GM21360 (cell line): ENCODE measurements at regions not wholly inside any gene's neighbourhood (a gene's known extent, or its start where the extent isn't known, plus 50 kb on each side); places are given as distances from the start of the nearest gene placed in this dataset.
"Not testable (repeated sequence)": the region's sequence is repeated elsewhere in the genome, so short reads cannot be mapped to it uniquely, and the experiment has no call there.

Experiments
- ATAC-seq: cut with Tn5 transposase; IDR thresholded peaks from one replicate; pipeline ENCODE4 v1.9.1; 2021; ENCODE audit warnings: mild to moderate bottlenecking, moderate library complexity; ENCODE audit not compliant: unreplicated experiment

DNA sequence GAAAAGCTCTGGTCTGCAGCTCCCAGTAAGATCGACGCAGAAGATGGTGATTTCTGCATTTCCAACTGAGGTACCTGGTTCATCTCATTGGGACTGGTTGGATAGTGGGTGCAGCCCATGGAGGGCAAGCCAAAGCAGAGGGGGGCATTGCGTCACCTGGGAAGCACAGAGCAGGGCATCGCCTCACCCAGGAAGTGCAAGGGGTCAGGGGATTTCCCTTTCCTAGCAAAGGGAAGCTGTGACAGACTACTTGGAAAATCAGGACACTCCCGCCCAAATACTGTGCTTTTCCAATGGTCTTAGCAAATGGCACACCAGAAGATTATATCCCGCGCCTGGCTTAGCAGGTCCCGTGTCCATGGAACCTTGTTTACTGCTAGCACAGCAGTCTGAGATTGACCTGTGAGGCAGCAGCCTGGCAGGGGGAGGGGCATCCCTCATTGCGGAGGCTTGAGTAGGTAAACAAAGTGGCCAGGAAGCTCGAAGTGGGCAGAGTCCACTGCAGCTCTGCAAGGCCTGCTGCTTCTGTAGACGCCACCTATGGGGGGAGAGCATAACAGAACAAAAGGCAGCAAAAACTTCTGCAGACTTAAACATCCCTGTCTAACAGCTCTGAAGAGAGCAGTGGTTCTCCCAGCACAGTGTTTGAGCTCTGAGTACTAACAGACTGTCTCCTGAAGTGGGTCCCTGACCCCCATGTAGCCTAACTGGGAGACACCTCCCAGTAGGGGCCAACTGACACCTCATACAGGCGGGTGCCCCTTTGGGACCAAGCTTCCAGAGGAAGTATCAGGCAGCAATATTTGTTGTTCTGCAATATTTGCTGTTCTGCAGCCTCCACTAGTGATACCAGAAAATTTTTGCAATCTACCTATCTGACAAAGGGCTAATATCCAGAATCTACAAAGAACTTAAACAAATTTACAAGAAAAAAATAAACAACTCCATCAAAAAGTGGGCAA lies 871.7 kb downstream of the IGSF11 start:
- not testable (repeated sequence) for ATAC-seq

DNA sequence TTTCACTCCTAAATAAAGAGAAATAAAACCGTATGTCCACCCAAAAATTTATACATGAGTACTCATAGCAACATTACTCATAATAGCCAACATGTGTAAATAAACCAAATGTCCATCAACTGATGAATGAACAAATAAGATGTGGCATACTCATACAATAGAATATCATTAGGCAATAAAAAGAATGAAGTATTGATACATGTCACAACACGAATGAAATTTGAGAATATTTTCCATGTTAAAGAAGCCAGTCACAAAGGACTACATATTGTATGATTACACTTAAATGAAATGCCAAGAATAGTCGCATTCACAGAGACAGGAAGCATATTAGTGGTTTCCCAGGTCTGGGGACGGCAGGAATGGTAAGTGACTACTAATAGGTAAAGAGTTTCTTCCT lies 869.2 kb downstream of the IGSF11 start:
- no peak for ATAC-seq

DNA sequence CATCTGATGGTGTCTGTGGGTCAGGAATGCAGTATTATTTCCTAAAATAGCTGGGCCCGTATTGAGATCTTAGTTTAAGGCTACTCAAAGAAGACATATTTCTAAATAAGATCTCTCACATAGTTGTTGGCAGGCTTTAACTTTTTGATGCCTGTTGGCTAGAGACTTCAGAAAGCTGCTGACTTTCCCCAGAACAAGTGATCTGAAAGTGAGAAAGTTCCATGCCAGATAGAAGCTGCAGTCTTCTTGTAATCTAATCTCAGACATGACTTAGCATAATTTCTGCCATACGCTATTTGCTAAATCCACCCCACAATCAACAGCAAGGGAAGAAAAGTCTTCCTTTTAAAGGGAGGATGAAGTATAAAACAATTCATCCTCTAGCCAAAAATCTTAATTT lies 867.1 kb downstream of the IGSF11 start:
- no peak for ATAC-seq

DNA sequence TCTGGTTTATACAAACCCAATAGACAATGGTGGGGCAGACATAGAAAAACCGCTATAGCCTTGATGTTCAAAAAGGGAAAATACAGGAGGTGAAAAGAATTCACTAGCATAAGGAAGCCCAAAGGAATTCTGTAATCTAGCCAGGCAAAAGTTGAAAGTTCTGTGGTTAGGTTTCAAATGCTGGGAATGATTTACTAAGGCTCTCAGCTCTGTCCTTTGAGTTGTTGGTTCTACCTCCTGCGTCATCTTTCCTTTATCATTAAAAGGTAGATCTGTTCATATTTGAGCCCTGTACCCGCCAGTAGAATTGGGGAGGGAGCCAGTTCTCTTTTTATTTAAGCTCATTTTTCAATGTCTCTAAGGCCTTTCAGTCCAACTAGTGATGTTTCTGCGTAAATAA lies 866.5 kb downstream of the IGSF11 start:
- ATAC-seq: no peak

DNA sequence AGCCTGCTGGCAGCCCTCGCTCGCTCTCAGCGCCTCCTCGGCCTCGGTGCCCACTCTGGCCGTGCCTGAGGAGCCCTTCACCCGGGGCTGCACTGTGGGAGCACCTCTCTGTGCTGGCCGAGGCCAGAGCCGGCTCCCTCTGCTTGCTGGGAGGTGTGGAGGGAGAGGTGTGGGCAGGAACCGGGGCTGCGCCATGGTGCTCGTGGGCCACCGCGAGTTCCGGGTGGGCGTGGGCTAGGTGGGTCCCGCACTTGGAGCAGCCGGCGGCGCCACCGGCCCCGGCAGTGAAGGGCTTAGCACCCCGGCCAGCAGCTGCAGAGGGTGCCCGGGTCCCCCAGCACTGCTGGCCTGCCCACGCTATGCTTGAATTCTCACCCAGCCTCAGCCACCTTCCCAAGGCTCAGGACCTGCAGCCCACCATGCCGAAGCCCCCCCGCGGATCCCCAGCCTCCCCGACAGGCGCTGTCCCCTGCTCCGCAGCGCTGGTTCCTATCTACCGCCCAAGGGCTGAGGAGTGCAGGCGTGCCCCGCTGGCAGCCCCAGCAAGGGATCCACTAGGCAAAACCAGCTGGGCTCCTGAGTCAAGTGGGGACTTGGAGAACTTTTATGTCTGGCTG lies 863.3 kb downstream of the IGSF11 start:
- no peak for ATAC-seq

DNA sequence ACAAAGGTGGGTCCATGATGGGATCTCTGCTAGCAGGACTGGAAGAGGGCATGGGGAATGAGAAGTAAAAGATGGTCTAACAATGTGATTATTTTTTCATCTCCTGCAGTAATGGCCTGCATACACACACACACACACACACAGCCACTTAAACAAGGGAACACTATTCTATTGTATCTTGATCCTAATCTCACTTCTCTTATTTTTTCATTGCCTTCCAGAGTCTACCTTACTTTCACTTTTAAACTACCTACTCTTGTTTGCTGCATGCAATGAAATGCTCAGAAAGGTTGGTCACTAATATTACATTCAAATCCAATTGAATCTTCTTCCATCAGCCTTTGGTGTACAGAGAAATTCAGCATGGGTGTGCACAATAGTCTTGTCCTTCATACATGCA lies 853.8 kb downstream of the IGSF11 start:
- ATAC-seq: no peak

DNA sequence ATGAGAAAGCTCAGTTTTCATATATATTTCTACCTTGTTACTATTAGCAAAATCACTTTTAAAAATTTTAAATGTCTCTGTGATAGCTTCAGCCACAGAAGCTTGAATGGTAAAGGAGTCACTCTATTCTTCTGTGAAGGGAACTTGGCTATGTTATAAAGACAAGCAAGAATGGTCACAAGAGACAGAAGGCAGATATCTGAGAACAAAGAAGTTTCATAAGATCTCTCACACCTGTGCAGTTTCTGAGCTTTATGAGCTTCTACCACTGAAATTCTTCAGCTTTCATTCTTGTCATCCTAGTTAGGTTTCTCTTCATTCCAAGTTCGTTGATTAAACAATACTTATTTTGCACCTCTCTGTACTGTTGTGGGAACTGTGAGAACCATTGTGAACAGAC lies 853.4 kb downstream of the IGSF11 start:
- ATAC-seq: no peak

DNA sequence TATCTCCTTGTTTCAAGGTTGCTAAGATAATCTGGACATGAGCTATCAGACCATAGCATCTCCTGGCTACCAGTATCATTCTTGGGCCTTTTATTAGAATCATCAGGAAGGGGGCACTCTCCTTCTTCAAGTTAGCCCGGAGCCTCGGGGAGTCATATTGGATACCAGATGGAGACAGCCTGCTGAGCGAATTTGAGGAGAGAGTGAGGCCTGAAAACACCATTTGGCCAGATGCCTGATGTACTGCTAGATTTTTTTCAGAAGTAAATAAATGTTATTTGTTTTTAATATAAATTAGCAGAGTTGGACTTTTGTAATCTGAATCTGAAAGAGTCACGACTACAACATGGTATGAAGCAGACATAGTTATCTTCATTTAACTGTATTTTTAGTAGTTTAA lies 848.6 kb downstream of the IGSF11 start:
- no peak for ATAC-seq

DNA sequence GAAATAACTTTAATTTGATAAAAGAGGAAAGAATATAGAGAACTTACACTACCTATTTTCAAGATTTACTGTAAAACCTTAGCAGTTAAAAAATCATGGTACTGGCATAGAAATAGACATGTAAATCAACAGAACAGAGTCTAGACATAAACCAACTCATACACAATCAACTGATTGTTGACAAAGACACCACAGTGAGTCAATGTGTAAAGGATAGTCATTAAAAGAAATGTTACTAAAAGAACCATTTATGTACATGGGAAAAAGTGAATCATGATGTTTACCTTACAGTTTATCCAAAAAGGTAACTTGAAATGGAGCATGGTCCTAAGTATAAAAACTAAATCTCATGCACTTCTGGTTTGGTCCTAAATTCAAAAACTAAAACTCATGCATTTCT lies 847.4 kb downstream of the IGSF11 start:
- no peak for ATAC-seq

DNA sequence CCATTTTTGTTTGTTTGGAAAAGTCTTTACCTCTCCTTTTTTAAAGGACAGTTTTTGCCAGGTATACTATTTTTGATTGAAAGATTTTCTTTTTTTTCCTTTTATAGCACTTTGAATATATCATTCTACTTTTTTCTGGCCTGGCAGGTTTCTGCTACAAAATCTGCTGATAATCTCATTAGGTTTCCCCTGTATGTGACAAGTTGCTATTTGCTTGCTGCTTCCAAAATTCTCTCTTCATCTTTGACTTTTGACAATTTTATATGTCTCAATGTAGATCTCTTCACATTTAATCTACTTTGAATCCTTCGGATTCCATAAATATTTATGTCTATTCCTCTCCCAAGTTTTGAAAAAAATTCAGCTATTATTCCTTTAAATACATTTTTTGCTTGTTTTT lies 838.5 kb downstream of the IGSF11 start:
- ATAC-seq: no peak

DNA sequence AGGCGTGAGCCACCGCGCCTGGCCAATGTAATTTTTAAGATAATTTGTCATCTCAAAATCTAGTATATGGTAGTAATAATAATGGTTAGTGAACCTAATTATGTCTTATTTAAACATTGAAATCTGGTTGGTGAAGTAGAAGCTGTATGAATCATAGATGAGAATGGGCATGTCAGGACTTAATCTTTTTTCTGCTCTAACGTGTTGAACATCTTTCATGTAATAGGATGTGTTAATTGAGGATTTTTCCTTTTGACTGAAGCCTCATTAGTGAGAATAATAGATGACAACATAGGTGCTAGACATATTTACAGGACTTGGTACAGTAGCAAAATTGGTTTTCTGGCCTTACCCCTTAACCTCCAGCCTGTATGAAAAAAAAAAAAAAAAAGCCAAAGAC lies 835.6 kb downstream of the IGSF11 start:
- no peak for ATAC-seq

DNA sequence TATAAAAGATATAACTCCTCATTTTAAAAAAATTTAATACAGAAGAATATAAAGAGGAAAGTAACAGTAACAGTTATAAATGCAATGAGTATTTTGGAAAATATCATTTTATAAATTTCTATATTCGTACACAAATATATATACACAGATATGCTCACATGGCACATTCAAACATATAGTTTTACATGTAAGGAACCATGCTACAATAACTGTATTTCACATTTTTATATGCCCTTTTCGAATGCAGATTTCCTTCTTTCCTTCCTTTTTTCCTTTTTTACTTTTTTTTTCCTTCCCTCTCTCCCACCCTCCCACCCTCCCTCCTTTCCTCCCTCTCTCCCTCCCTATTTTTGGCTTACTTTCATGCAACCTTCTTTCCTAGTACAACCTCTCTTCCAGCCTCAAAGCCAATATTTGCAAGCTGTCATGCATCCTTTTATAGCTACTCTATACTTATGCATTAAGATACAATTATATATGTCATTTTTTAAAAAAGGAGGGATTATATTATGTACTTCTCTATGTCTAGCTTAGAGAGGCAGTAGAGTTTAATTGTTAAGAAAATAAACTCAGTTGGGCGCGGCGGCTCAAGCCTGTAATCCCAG lies 830.5 kb downstream of the IGSF11 start:
- ATAC-seq: no peak

DNA sequence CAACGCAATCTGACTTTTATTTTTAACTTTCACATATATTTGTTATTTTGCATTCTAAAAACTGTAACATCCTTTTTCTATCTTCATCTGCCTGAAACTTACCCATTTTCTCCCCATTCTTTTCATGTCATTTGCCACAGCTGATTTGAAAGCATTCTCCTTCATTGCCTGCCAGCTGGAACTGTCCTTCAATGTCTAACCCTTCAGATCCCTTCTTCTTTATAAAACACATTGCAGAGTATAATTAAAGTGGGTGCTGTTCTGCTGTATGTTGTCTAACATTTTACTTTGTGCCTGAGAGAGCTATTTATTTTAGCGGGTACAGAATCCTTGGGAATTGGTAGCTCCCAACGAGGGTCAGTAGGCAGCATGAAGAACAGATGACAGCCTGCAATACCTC lies 827.4 kb downstream of the IGSF11 start:
- no peak for ATAC-seq

DNA sequence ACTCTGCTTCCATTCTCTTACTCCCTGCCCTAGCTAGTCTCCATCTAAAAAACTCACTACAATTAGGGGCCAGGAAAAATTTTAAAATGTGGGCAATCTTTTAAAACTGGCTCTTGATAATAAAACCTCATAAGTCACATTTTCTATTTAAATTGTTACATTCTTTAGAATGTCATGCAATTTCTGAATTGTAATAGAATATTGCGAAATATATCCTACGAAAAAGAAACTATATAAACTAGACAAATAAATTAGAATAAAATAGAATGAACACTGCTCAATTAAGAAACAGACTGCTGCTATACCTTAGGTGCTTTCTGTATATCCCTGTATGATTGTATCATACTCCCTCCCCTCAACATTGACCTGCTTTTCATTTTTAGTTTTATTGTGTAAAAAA lies 826.0 kb downstream of the IGSF11 start:
- no peak for ATAC-seq

DNA sequence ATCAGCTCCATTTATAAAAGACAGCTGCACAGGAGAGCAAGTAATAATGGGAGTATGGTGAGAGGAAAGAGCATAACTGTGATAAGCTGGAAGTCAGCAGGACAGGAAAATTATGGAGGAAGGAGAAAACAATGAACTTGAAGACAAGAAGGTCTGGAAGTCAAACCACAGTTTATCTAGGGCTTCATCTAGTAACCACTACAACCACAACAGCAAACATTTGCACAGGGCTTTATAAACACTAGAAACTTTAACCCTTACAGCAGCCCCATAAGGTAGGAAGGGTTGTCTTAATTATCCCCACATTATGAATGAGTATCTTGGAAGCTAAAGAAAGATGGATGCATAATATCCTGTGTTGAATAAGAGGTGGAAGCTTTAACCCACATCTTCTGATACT lies 820.8 kb downstream of the IGSF11 start:
- no peak for ATAC-seq

DNA sequence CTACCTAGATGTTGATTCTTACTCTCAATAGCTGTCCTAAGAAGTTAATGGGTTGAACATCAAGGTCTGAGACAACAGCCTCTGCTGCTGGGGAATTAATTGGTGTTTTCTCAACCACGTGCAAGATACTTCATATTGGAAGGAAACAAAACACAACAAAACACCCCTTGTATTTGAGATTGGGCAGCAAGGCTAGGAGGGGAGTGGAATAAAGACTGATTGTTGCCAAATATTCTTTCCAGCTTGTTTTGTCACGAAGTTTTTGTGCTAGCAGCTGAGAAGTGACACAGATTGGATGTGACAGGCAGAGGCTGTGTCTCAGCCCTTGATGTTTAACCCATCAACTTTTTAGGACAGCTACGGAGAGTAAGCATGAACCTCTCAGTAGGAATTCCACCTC lies 808.4 kb downstream of the IGSF11 start:
- no peak for ATAC-seq

DNA sequence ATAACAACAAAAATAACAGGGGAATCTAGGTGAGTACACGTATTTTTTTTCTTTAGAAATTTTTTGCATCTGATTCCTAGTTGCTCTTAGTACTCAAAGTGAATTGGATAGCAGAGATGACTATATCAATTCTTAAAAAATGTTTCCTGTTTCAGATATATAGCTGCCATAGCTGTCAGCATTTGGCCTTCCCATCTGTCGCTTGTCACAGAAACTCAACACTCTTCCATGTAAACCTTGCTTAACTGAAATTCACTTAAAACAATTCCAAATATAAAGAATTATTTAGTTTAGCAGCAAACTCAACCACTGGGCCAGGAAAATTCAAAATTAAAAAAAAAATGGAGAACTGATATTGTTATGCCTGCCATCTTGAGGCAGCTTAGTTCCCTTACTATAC lies 807.5 kb downstream of the IGSF11 start:
- no peak for ATAC-seq

DNA sequence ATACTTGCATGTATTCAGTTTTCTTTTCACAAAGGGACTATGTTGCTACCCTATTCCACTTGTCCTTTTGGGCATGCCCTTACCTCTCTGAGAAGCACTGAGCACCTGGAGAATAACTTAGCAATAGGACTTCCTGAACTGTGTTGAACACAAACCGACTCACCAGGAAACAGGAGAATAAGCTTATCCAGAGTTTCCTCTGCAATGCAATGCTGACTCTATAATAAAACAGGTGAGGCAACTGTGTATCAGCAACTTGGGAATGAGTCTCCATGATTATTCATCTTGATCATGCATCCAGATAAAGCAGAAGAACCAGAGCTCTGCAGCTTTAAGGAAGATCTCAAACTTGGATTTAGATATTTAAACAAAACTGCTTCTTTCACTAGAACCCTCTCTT lies 806.5 kb downstream of the IGSF11 start:
- ATAC-seq: no peak

DNA sequence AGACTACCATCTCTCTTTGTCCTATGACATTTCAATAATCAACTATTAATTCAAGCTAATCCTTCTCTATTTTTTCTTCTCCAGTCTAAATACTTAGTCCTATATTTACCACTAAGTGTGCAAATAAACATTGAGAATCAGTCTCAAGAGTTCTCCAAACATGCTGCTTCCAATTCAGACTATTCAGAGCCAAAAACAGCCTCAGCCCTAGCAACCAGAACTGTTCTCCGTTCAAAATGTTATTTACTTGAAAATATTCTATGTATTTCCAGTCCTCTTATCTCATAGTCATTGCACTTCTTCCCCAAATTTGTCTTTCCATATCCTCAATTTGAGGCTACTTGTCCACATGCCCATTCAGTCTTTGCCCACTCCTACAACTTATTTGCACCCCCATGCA lies 805.5 kb downstream of the IGSF11 start:
- no peak for ATAC-seq

DNA sequence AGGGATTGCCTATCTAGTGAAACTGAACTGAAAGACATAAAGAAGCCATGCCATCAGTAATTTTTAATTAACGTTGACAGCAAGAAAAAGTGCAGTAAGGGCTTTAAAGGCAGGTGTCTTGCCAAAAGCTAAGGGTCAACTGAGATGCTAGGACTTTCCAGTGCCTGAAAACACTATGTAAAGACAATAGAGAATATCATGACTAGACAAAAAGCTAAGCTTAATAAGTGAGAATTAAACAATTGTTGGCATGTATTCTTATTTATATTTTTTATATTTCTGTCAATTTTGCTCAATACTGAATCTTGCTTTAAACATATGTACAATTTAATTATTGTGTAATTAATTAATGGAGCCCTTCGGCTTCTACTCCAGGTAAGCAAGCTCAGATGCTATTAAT lies 803.1 kb downstream of the IGSF11 start:
- ATAC-seq: no peak

DNA sequence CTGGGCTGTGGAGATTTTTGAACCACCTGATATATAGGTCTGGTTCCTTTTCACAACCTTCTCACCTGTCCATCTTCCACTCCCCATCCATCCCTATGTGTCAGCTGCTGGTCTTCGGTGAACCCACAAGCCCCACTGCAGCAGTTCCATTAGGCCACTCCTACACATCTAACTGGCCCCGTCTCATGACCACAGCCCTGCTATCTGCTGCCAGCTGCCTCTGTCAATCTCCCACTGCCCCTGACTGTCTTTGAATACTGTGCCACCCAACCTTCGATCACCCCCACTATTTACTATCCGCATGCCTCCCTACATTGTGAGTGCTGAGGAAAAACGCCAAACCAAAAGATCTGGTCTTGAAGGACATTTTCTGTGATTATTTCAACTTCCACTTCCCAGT lies 795.4 kb downstream of the IGSF11 start:
- ATAC-seq: no peak

DNA sequence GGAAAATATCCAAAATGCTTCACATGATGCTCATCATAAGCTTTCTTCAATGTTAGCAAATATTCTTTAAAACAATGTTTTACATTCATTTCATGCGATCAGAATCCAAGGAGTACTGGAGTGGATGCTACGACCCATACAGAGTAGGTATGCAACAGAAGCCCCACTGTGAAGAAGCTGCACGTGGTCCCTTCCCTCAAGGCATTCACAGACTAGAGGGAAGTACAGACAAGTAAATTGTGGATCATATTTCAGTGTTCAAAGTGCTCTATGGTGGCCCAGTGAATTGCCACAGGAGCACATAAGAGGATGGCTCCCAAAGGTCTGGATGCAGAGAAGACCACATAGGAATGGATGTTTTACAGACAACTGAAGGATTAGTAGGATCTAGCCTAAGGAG lies 789.9 kb downstream of the IGSF11 start:
- ATAC-seq: no peak
